ENCODE measurements at regions not wholly inside any gene's neighbourhood (a gene's known extent, or its start where the extent isn't known, plus 50 kb on each side); places are given as distances from the start of the nearest gene placed in this dataset.

DNA sequence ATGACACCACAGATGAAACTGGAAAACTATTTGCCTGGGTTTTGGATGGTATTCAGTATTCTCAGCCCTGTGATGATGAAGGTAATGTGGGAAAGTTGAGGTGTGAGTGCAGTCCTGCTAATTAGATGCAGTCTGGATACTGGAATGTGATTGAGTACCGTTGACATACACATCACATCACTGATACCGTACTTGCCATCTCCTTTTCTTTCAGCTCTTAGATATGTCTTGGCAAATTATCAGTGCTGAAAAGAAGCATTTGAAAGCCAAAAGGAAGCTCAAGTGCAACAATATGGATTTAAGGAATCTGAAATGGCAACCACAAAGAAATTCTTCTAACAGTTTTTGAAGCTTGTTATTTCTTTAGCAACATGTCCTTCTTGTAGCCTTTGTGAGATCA, 381.4 kb upstream of the TGFBR2 start:
- TF ChIP-seq, protein P1, sequence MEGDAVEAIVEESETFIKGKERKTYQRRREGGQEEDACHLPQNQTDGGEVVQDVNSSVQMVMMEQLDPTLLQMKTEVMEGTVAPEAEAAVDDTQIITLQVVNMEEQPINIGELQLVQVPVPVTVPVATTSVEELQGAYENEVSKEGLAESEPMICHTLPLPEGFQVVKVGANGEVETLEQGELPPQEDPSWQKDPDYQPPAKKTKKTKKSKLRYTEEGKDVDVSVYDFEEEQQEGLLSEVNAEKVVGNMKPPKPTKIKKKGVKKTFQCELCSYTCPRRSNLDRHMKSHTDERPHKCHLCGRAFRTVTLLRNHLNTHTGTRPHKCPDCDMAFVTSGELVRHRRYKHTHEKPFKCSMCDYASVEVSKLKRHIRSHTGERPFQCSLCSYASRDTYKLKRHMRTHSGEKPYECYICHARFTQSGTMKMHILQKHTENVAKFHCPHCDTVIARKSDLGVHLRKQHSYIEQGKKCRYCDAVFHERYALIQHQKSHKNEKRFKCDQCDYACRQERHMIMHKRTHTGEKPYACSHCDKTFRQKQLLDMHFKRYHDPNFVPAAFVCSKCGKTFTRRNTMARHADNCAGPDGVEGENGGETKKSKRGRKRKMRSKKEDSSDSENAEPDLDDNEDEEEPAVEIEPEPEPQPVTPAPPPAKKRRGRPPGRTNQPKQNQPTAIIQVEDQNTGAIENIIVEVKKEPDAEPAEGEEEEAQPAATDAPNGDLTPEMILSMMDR (IDR thresholded peaks at IDR 0.05) = no peak
- TF ChIP-seq ZFX (IDR thresholded peaks at IDR 0.05; ENCODE audit: borderline replicate concordance) = no peak

Data from 22Rv1 (cell line).